ENCODE measurements at regions not wholly inside any gene's neighbourhood (a gene's known extent, or its start where the extent isn't known, plus 50 kb on each side); places are given as distances from the start of the nearest gene placed in this dataset.

- TF ChIP-seq REST (IDR thresholded peaks at IDR 0.05; ENCODE audit: insufficient read depth in 1 of 2, low read depth in 2 of 2, low read length in 1 of 2) (no peak), CTCF (IDR thresholded peaks at IDR 0.05) (no peak), SIN3A (IDR thresholded peaks at IDR 0.05; ENCODE audit: borderline replicate concordance, insufficient read depth, low read depth, low read length) (no peak), TCF7L2 (IDR thresholded peaks at IDR 0.05; ENCODE audit: low read depth, low read length) (no peak)
These were observed 222.2 kb upstream of the CPHXL start for GRCh38 chr16:75948441-75948840.
